ENCODE measurements at regions not wholly inside any gene's neighbourhood (a gene's known extent, or its start where the extent isn't known, plus 50 kb on each side); places are given as distances from the start of the nearest gene placed in this dataset.
A peak's percentile ranks its signal among the peaks of the same experiment; 100 is the strongest.
"Not testable (repeated sequence)": the region's sequence is repeated elsewhere in the genome, so short reads cannot be mapped to it uniquely, and the experiment has no call there.

DNA sequence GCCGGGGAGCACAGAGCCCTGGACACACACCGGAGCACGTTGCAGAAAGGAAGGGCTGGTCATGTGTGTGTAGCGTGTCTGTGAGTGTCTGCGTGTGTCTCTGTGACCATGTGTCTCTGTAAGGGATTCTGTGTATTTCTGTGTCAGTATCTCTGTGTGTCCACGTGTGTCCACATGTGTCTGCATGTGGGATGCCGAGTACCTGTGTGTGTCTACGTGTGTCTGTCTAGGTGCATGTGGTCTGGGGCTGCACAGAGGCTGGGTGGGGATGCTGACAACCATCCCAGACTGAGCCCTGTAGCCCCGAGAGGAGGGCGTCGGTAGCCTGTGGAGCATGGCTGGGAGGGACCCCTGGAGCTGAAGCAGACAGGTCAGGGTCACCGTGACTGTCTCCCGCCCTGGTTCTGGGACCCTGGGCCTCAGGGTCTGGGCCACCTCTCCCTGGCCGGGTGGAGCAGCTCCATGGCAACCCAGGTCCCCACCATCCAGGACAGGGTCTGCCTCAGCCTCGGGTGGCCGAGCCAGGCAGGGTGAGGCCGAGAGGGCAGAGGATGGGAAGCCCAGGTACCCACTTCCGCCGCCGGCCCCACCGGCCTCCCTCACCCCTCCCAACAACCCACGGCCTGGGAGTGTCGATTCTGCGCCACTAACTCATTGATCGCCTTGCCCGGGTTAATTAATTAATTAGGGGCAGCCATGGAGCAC is 122.7 kb downstream of the FAM53A start:
- no peak for DNase-seq (ENCODE audit: low read depth in 2 of 2)

DNA sequence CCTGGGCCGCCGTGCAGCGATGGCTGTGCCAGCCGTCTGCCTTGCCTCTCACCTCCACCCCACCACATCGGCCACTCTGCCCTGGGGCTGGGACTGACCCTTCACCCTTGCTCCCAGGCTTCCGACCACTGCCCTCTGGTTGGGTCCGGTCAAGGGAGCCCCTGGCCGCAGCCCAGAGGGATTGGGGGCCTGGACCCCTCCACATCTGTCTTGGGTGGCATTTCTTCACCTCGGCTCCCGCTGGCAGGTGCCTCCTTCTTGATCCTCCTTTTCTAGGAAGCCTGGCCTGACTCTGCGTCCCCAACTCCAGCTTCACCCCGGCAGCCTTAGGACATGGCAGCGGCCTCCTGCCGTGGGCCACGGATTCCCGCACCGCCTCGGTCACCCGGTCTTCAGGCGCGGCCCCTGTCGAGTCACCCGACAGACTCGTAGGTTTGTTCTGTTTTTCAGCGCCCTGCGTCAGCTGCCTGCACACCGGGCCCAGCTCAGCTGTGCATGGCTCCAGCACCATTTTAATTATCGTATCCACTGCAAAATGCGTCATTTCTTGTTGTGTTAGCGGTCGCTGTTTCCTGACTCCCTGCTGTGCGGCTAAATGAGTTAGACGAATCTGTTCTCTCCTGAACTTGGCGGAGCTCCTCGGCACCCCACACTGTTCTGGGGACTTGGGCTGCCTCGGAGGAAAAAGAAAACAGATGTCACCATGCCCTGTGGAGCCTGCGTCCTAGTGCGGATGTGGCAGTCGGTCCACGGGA is 124.0 kb downstream of the FAM53A start:
- no peak for DNase-seq (ENCODE audit: low read depth in 2 of 2)

DNA sequence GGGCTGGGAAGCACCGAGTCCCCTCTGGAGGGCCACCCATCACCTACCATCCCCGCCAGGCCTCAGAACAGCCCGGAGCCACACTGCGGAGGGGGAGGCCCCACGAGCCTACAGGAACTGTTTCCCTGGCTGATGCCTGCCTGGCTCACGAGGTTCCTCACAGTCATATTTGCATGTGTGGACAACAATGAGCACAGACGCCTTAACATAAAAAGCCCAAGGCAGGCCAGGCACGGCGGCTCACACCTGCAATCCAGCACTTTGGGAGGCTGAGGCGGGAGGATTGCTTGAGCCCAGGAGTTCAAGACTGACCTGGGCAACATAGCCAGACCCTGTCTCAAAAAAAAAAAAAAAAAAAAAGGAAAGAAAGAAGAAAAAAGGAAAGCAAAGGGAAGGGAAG is 125.9 kb downstream of the FAM53A start:
- no peak for DNase-seq (ENCODE audit: low read depth in 2 of 2)

DNA sequence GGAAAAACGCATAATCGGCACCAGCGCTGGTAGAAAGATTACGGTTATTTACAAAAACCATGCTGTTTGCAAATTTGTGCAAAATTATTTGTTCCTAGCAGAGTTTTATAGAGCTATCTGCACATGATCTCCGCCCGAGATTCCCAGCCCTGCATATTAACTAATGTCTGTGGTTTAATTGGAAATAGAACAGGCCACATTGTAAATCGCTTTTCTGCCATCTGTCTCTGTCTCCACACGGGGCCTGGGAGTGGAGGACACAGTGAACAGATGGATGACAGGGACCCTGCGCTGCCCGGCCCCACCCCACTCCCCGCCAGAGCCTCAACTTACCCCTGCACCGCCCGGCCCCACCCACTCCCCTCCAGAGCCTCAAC is 126.9 kb downstream of the FAM53A start:
- no peak for DNase-seq (ENCODE audit: low read depth in 2 of 2)

DNA sequence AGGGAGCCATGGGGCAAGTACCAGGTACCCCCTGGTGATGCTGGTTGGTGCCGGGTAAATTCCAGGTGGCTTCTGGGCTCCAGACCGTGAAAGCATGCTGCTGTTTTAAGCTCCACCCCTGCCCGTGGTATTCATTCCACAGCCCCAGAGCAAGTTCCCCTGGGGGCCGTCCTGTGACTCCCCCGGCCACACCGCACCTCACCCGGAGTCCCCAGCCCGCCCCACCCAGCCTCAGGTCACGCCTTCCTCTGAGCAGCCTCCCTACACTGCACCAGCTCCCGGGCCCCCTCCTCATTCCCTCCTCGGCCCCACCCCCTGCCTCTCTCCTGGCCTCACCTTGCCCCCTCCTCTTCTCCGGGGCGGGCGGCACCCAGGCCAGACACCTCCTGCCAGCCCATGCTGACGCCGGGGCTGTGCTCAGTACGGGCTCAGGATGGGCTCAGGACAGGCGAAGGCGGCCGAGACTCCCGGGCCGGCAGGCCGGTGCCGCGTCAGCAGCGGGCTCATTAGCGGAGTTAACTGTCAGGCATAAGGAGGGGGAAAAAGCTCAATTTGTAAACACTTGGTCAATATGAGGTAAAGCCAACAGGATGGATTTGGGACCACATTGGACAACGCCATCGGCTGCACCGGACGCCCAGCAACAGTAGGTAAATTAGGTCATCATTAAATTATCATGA is 127.4 kb downstream of the FAM53A start:
- no peak for DNase-seq (ENCODE audit: low read depth in 2 of 2)

DNA sequence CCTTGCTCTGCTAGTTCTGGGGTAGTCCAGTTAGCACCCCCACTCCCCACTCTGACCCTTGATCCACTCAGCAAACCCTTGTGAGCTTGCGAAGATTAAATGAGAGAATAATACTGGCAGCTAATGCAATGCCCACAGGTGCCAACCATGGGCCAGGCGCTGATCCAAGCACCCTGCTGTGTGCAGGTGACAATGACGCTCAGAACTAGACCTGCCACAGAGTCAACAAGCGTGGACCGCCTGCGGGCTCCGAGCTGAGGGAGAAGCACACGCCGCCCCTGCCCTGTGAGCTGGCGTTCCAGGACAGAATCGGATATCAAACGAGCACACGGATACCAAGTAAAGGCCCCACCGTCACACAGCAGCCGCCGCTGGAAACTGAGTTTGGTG is 129.2 kb downstream of the FAM53A start:
- DNase-seq (ENCODE audit: low read depth in 2 of 2), result no peak

DNA sequence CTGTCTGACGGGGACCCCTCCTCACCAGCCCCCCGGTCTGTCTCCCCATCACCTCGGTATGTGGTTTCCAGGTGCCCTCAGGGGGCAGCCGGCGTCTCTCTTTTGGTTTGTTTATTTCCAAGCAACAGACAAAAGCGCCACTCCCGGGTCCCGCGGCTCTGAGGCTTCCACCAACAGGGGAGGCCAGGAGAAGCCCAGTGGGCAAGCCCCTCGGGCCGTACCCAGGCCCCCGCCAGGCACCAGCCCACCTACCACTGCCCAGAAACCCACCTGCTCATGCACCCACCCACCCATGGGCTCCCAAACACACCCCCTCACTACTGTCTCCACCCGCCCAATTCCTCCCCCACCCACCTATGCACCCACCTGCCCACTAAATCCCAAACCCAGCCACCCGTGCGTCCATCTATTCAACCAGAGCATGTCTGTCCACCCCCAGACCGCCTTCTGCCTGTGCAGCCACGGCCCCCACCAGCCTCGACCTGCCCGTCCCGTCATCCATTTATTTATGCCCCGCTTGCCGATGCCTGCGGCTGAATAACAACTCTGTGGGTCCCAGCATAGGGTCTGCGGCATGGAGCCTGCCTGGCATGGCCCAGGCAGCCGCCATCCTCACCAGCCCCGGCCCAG is 129.8 kb downstream of the FAM53A start:
- DNase-seq (ENCODE audit: low read depth in 2 of 2), result no peak

DNA sequence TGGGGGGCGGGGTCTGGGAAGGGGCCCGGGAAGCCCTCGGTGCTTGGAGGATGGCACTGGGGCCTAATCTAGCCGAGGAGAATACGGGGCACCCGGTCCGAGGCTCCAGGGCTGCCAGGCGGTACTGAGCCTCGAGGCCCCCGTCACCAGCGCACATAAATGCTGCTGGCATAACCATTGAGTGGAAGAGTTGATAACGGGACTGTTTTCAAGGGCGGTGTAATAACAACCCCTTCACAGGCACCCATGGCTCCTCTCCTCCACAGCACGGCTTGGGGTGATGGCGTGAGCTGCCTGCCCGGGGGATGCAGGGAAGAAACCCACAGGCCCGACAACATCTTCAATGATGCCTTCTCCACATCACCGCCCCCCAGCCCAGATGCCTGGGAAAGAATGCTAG is 130.7 kb downstream of the FAM53A start:
- no peak for DNase-seq (ENCODE audit: low read depth in 2 of 2)

DNA sequence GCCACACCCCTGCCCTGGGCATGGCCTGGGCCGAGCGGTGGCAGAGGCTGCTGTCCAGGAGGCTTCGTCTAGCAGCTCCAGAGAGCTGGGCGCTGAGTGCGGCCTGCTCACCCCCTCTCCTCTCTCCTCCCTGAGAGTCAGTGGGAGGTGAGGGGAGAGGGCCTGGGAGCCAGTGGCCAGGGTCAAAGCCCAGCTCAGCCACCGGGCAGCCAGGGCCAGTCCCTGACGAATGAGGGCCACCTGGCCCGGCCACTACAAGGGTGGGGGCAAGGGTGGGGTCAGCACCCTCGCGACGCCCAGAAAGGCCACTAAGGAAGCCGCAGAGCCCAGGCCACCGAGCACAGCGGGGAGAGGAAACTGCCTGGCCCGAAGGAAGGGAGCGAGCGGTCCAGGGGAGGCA is 131.7 kb downstream of the FAM53A start:
- no peak for DNase-seq (ENCODE audit: low read depth in 2 of 2)

DNA sequence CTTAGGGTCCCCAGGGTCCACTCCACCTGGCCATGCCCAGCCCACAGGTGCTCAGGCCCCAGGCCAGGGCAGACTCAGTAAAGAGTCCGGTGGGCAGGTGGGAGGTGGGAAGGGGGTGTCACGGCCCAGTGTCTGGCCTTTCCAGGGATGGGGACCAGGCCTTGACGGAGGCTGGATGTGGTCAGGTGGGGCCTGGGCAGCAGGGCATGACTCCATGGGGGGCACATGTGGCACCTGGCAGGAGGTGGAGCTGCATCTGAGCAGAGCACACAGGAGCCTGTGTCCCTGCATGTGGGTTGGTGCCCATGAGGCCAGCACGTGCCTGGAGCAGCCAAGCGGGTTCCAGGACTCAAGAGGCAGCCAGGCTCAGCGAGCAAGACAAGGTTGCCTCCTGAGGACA is 132.9 kb downstream of the FAM53A start:
- no peak for DNase-seq (ENCODE audit: low read depth in 2 of 2)

DNA sequence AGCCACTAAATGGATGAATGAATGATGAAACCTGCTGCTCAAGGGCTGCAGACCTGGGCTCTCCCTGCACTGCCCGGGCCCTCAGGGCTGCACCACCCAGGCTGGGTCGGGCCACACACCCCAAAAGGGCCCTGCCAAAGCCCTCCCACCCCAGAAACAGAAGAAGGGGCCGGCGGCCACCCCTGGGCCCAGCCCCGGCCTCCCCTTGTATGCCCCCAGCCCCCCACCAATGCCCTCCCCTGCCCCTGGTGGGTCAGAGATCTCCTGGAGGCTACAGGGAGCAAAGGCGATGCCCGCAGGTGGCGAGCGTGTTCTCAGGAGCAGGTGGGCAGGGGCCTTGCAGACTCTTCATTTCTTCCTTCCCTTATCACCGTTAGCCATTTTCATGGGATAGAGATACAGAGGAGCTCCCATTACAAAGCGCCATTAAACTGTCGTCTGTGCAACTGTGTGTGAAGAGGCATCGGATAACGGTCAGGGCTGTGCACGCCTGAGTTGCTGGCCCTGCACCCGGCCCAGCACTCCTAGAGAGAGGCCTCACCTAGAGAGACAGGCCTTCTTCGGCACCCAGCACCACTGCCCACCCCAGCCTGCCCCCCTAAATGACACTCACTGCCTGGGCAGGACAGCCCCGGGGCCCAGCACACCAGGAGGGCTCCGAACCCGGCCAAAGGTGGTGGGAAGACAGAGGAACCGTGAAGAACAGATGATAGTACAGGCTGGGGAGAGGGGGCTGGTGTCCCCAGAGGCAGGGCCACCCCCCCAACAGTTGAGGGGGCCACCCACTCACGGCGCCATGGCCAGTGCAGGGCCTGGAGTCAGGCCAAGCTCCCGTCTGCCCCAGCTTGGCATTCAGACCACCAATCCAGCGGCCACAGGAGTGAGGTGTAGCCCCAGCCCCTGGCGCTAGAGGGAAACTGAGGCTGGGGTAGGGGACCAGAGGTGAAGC is 133.7 kb downstream of the FAM53A start:
- DNase-seq (ENCODE audit: low read depth in 2 of 2), result no peak

DNA sequence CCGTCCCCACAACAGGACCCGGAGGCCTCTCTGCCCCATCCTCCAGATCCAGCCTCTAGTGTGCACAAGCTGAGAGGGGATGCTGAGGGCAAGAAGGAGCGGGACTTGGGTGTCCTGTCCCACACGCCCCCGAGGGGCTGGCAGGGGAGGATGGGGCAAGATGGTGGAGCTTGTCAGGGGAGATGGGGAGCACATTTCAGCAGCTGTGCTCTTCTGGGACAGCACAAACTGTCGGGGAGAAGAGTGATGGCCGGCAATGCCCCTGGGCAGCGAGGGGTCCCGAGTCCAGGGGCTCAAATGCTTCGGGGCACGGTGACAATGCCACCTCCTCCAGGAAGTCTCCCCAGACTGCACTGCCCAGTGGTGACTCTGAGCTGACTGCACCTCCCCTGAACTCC is 134.5 kb downstream of the FAM53A start:
- no peak for DNase-seq (ENCODE audit: low read depth in 2 of 2)

DNA sequence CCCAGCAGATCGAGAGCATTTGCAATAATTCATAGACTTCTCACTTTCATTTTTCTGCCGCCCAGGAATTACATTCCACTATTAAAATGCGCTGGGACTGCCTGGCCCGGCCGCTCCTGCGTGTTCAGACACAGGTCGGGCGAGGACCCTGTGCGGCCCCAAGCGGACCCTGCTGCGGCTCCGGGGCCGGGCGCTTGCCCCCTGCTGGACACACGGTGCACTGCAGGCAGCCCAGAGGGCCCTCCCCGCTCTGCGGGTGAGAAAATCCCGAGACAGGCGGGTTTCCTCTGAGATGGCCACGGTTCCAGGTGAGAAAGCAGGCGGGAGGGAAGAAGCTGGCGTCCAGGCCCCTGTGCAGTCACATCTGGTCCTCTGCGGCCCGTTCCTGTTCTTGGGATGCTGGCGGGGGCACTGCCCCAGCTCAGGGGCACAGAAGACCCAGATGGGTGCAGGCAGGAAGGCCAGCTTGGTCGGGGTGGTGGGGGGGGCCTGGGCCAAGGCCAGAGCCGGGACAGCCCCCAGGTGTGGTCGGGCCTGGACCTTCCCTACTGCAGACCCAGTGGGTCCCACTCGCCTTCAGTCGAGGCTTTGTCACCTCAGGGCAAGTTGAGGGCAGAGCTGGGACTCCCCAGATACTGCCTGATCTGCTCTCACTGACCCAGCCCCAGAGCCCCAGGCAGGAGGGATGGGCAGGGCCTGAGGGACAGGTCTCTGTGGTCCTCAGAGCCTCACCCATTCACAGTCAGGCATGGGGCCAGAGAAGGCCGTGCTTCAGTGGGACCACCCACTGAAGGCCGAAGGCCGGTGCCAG is 135.1 kb downstream of the FAM53A start:
- DNase-seq (ENCODE audit: low read depth in 2 of 2), result peak; percentile 31 to 56

DNA sequence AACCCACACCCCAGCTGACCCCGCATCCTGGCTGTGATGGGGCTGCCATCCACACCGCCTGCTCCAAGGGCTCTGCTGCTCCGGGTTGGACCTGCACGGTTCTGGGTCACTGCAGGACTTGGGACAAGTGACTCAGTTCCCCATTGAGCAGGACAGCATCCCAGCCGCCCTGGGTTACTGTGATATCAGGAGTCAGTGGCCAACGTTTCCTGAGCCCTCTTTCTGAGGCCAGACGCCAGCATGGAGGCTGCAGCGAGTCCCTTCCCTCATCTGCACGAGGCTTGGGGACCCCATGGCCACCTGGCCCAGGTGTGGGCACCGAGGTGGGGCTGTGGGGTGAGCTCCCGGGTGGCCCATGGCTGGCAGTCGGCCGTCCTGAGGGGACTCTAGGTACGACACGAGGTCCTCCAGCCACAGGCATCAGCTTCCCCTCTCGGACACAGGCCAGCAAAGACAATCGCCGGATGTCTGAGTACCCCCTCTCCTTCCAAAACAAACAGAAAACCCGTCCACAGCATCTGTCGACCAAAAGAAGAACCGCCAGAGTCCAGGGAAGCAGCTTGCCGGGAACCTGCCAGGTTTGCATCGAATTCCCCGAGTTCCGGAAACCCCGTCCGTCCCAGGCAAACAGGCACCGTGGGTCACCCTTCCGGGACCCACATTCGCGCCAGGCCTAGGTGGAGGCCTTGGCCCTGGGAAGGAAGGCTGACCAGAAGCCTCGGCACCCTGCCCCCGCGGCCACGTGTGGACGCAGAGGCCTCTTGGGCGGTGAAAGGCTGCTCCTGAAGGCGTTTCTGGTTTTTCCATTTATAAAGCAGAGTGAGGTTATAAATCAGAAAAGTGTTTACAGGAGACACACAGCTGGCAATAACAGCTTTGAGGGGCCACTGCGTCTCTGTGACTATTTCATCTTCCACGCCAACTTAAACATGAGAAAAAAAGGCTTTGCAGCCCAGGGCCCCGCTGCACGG is 136.0 kb downstream of the FAM53A start:
- DNase-seq (ENCODE audit: low read depth in 2 of 2), result no peak

DNA sequence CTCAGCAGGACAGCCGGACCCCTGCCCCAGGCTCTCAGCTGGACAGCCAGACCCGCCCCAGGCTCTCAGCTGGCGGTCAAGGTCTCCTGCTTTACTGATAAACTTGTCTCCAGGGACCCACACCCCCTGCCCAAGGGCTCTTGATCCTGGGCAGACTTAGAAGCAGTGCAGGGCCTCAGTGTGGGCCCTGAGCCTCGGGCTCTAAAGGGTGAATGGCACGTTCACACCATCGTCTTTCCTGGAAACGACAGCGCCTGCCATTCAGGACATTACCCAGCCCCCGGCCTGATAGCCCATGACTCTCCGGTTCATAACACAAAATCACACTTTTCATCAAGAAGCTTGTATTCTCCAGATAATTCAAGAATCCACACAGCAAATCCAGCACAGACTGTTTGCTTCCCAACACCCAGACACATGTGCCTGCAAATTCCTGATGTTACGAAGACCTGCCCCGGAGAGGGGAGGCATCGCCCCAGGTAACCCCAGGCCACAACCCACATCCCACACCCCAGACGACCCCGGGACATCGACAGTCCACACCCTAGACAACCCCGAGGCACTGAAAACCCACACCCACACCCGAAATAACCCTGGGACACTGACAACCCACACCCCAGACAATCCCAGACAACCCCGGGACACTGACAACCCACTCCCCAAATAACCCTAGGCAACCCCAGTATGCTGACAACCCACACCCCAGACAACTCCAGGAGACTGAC is 136.8 kb downstream of the FAM53A start:
- DNase-seq (ENCODE audit: low read depth in 2 of 2), result no peak

DNA sequence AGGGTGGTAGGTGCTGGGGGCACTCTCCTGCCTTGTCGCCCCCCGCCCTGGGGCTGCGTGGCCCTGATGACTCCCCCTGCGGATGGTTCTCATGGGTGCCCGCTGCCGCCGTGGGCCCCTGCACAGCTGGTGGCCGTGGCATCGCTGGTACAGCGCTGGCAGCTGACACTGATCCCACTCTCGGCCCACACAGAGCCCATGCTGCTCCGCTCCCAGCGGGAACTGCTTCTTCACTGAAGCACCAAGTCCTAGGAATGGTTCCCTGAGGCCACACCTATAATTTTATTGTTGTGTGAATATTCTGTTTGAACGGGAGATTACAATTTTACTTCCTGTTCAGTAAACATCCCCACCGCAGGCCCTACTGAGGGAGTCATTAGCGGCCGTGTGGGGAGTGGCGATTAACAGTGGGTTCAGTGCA is 138.6 kb upstream of the NKX1-1 start:
- DNase-seq (ENCODE audit: low read depth in 2 of 2), result no peak

DNA sequence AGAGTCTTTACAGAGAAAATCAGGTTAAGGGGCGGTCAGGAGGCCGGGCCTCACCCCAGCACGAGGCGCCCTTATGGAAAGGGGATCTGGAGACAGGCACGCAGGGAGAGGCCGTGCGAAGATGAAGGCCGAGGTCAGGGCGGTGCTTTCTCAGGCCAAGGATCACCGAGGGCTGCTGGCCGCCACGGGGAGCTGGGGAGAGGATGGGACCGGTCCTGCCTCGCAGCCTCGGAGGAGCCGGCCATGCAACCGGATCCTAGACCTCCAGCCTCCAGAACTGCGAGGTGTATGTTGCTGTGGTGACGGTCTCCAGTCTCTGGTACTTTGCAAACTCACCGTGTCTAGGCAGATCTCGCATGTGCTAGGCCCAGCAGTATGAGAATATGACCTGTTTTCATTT is 138.2 kb upstream of the NKX1-1 start:
- DNase-seq (ENCODE audit: low read depth in 2 of 2), result not testable (repeated sequence)

DNA sequence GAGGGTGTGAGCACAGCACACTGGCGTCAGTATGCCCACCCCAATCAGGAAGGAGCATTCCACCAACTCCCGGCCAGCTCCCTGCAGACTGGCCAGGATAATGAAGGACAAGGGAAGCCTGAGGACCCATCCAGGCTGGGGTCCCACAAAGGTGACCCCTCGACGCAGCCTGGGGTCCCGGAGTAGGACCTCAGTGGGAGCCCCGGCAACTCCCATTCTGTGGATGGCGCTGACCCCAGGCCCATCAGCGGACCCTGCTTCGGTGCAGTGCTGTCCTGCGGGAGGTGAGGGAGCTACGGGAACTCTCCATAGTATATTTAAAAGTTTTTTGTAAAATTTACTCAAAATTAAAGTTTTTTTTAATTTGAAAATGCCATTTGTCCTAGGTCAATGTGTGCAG is 137.7 kb upstream of the NKX1-1 start:
- no peak for DNase-seq (ENCODE audit: low read depth in 2 of 2)

DNA sequence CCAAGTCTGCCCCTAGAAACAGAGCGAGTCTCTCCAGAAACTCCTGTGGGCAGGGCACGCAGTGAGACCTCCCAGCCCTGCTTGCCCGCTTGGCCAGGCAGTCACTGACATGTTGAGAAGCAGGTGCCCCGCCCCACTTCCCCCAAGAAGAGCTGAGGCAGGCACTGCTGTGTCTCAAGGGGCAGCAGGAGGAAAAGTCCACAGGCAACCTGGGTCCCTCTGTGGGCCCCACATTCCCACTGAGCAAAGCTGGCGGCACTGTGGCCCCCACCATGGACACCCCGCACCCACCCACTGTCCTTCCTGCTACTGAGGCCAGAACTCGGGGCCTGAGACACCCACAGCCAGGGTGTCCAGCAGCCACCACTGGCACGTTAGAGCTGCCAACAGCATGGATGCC is 137.3 kb upstream of the NKX1-1 start:
- no peak for DNase-seq (ENCODE audit: low read depth in 2 of 2)
